Sigmoid colon (tissue), 4 donors: ENCODE measurements at regions not wholly inside any gene's neighbourhood (a gene's known extent, or its start where the extent isn't known, plus 50 kb on each side); places are given as distances from the start of the nearest gene placed in this dataset.

Source experiments
- POLR2A ChIP-seq, 2 donors: fragments of 450-650 bp; IDR thresholded peaks; one replicate each; pipeline ENCODE4 v1.6.1; 2016; ENCODE audit warnings: antibody characterized with exemption in 2 of 2, mild to moderate bottlenecking in 2 of 2, moderate library complexity in 2 of 2
- POLR2AphosphoS5 ChIP-seq, 4 donors: sonication (generic); formaldehyde crosslinking; IDR thresholded peaks; one replicate each; pipeline ENCODE4 v1.6.1; 2017; ENCODE audit warnings: antibody characterized with exemption in 4 of 4
- TF ChIP-seq, protein P1 (sequence below), 4 experiments: fragments of 450-650 bp in 3 of 4; fragments of 200-600 bp in 1 of 4; IDR thresholded peaks; one replicate each; pipeline ENCODE4 v1.5.1; 2016 to 2019; ENCODE audit warnings: antibody characterized with exemption in 4 of 4, mild to moderate bottlenecking in 3 of 4, moderate library complexity in 2 of 4

DNA sequence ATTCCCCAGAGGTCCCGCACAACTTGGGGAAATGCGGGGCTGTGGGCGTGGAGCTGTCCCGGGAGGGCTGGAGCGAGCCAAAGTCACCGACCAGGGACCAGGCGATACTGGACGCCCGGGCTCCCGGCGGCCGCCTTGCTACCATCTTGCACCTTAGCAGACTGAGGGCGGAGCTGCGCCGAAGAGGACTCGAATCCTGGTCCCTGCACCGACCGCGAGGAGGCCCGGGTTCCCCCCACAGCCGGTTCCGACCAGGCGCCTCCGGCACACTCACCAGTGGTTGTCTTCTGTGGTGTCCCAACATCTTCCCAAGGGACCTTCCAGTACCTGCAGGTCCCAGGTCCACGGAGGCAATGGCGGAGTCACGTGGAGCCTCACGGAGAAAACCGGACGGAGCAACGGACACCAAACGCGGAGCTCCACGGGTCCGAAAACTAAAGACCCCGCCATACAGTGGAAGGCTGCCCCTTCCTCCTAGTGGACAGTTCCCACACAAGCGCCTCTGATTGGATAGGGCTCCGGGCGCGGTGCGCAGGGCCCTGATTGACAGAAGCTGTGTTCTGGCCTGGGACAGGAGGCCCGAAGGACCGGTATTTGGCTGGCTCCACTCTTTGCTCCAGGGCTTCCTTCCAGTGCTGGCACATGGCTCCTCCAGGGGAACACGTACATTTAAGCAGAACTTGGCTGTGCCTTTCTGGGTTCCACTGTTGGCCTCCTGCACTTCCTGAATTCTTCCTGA, 124.6 kb upstream of the ZNF479 start:
- TF ChIP-seq, protein P1, sequence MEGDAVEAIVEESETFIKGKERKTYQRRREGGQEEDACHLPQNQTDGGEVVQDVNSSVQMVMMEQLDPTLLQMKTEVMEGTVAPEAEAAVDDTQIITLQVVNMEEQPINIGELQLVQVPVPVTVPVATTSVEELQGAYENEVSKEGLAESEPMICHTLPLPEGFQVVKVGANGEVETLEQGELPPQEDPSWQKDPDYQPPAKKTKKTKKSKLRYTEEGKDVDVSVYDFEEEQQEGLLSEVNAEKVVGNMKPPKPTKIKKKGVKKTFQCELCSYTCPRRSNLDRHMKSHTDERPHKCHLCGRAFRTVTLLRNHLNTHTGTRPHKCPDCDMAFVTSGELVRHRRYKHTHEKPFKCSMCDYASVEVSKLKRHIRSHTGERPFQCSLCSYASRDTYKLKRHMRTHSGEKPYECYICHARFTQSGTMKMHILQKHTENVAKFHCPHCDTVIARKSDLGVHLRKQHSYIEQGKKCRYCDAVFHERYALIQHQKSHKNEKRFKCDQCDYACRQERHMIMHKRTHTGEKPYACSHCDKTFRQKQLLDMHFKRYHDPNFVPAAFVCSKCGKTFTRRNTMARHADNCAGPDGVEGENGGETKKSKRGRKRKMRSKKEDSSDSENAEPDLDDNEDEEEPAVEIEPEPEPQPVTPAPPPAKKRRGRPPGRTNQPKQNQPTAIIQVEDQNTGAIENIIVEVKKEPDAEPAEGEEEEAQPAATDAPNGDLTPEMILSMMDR (IDR thresholded peaks at IDR 0.05): no peak
- no peak for TF ChIP-seq POLR2A (IDR thresholded peaks at IDR 0.05)
- no peak for TF ChIP-seq POLR2AphosphoS5 (IDR thresholded peaks at IDR 0.05)
